NT2/D1 (cell line): ENCODE measurements at regions not wholly inside any gene's neighbourhood (a gene's known extent, or its start where the extent isn't known, plus 50 kb on each side); places are given as distances from the start of the nearest gene placed in this dataset.
A peak's percentile ranks its signal among the peaks of the same experiment; 100 is the strongest.

Experiments used
- DNase-seq: peaks from one replicate; pipeline ENCODE4 v3.0.0-alpha.2; 2011; ENCODE audit warnings: low read depth, low spot score
- H3K27me3 ChIP-seq: 2 replicates; pipeline ENCODE4 v1.6.0; 2011; ENCODE audit warnings: mild to moderate bottlenecking; ENCODE audit not compliant: insufficient read length, insufficient read depth
- H3K36me3 ChIP-seq: 2 replicates; pipeline ENCODE4 v1.6.1; 2011; ENCODE audit warnings: mild to moderate bottlenecking, low read length, mixed read lengths; ENCODE audit not compliant: insufficient read depth, insufficient read length
- H3K4me1 ChIP-seq: 2 replicates; pipeline ENCODE4 v1.5.1; 2011; ENCODE audit not compliant: insufficient read depth, insufficient read length
- H3K4me3 ChIP-seq: 2 replicates; pipeline ENCODE4 v1.5.1; 2011; ENCODE audit warnings: low read depth; ENCODE audit not compliant: insufficient read length
- H3K9ac ChIP-seq: 2 replicates; pipeline ENCODE4 v1.6.0; 2011; ENCODE audit warnings: low read depth; ENCODE audit not compliant: insufficient read length
- H3K9me3 ChIP-seq: 2 replicates; pipeline ENCODE4 v1.5.1; 2011; ENCODE audit warnings: mild to moderate bottlenecking, low read length; ENCODE audit not compliant: insufficient read depth
- SUZ12 ChIP-seq: IDR thresholded peaks from 2 replicates; pipeline ENCODE4 v1.6.1; 2011; ENCODE audit not compliant: insufficient read length, insufficient read depth; ENCODE audit errors: extremely low read depth
- YY1 ChIP-seq: IDR thresholded peaks from 2 replicates; pipeline ENCODE4 v1.6.1; 2011; ENCODE audit not compliant: insufficient read length, insufficient read depth
- ZNF274 ChIP-seq: IDR thresholded peaks from 2 replicates; pipeline ENCODE4 v1.6.1; 2011; ENCODE audit warnings: mild to moderate bottlenecking, low read depth, low read length

GRCh38 chrX:40465735-40466551 lies 114.8 kb upstream of the ATP6AP2 start:
- H3K4me3 ChIP-seq, result no peak overlapping the region
- DNase-seq, result no peak

DNA sequence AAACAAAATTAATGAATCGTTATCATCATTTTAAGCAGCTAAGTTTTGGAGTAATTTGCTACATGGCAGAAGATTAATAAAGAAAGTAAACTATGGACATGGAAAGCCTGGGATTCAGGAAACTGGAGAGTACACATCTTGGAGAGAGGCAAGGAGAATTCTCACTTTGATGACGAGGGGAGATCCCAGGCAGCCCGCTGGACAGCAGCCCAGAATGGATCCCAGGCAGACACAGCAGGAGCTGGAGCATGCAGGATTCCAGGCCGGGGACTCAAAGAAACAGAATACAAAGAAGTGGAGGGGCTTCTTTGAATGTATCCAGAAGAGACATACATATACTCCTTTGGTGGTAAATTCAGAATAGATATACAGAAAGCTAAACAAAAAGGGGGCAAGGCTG lies 118.0 kb upstream of the ATP6AP2 start:
- no peak overlapping the region for H3K4me3 ChIP-seq
- peaks cover 6% of the 10 kb centered on the region; the same call in 1 of the 2 replicates for H3K9me3 ChIP-seq
- DNase-seq, result no peak
- H3K27me3 ChIP-seq, result no peaks in the 10 kb centered on the region
- no peak for TF ChIP-seq YY1
- TF ChIP-seq ZNF274, result no peak
- H3K36me3 ChIP-seq, result no peaks in the 10 kb centered on the region
- H3K9ac ChIP-seq, result no peak overlapping the region
- H3K4me1 ChIP-seq, result no peaks in the 10 kb centered on the region

More at GRCh38 chrX:40465735-40466551, 114.8 kb upstream of the ATP6AP2 start:
- Histone ChIP-seq H3K27me3 (no peaks in the 10 kb centered on the region), H3K36me3 (no peaks in the 10 kb centered on the region), H3K4me1 (no peaks in the 10 kb centered on the region), H3K9me3 (no peaks in the 10 kb centered on the region; the same call in 1 of the 2 replicates), H3K9ac (no peak overlapping the region)
- TF ChIP-seq YY1 (no peak), ZNF274 (no peak)

GRCh38 chrX:40460926-40461325 lies 119.8 kb upstream of the ATP6AP2 start:
- no peaks in the 10 kb centered on the region for H3K36me3 ChIP-seq
- no peak overlapping the region for H3K4me3 ChIP-seq
- H3K9ac ChIP-seq, result peak overlapping the region; percentile 14
- no peaks in the 10 kb centered on the region for H3K27me3 ChIP-seq
- no peak for DNase-seq
- H3K9me3 ChIP-seq, result peaks cover 10% of the 10 kb centered on the region; the same call in 1 of the 2 replicates
- peaks cover under 1% of the 10 kb centered on the region for H3K4me1 ChIP-seq
- TF ChIP-seq YY1 (no peak), SUZ12 (no peak), ZNF274 (no peak)

- TF ChIP-seq ZNF274 (no peak), YY1 (no peak), SUZ12 (no peak)
- peaks cover 2% of the 10 kb centered on the region for H3K4me1 ChIP-seq
- H3K9me3 ChIP-seq, result peaks cover 10% of the 10 kb centered on the region; the same call in 1 of the 2 replicates
- no peaks in the 10 kb centered on the region for H3K27me3 ChIP-seq
- H3K4me3 ChIP-seq, result no peak overlapping the region
- no peaks in the 10 kb centered on the region for H3K36me3 ChIP-seq
- peak; percentile 83 for DNase-seq
- H3K9ac ChIP-seq, result peak overlapping the region; percentile 57
Measured at GRCh38 chrX:40459571-40460158, 121.1 kb upstream of the ATP6AP2 start.

- H3K9ac ChIP-seq, result no peak overlapping the region
- TF ChIP-seq ZNF274 (no peak), YY1 (no peak), SUZ12 (no peak)
- H3K4me1 ChIP-seq, result peaks cover 2% of the 10 kb centered on the region
- H3K36me3 ChIP-seq, result no peaks in the 10 kb centered on the region
- no peak for DNase-seq
- H3K9me3 ChIP-seq, result peaks cover 10% of the 10 kb centered on the region; the same call in 1 of the 2 replicates
- no peaks in the 10 kb centered on the region for H3K27me3 ChIP-seq
- H3K4me3 ChIP-seq, result no peak overlapping the region
Measured at GRCh38 chrX:40457406-40457805, 123.4 kb upstream of the ATP6AP2 start.

GRCh38 chrX:40452031-40452430 lies 128.7 kb upstream of the ATP6AP2 start:
- peaks cover 9% of the 10 kb centered on the region; the same call in 1 of the 2 replicates for H3K9me3 ChIP-seq
- no peak for DNase-seq

DNA sequence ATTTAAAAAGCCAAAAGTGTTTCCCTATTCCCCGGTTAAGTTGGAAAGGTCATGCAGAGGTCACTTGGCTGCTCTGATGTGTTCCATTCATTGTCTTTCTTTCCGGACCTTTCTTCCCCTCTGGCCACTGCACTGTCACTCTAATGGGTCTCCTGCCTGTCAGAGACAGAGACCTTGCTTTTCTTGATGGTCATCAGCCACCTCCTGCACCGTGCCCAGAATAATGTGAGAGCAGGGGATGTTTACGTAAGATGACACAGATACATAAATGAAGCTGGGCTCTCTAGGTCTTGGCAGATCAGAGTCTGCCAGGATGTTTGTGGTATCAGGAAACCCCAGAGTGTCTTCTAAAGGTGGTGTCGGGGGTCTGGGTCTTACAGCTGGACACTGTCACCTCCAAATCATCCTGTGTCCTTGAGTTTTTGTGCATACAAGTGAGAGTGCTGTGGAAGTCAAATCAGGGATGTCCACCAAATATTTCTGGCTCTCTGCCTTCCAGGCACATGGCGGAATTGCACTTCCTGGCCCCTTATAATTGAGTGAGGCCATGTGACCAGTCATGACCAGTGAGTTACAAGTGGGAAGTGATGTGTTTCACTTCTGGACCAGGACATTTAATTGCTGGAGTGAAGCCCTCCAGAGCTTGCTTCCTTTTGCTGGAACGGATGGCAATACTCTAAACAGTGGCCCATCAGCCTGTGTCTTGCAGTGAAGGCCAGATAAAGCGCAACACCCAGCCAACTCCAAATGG lies 130.6 kb upstream of the ATP6AP2 start:
- H3K9ac ChIP-seq, result no peak overlapping the region
- H3K9me3 ChIP-seq, result peaks cover 9% of the 10 kb centered on the region; the same call in 1 of the 2 replicates
- no peaks in the 10 kb centered on the region for H3K27me3 ChIP-seq
- TF ChIP-seq ZNF274 (no peak), YY1 (no peak), SUZ12 (no peak)
- H3K4me1 ChIP-seq, result no peaks in the 10 kb centered on the region
- no peak overlapping the region for H3K4me3 ChIP-seq
- H3K36me3 ChIP-seq, result no peaks in the 10 kb centered on the region
- DNase-seq, result no peak

More at GRCh38 chrX:40452031-40452430, 128.7 kb upstream of the ATP6AP2 start:
- TF ChIP-seq SUZ12 (no peak), YY1 (no peak), ZNF274 (no peak)
- Histone ChIP-seq H3K36me3 (no peaks in the 10 kb centered on the region), H3K4me3 (no peak overlapping the region), H3K27me3 (no peaks in the 10 kb centered on the region), H3K4me1 (peaks cover 2% of the 10 kb centered on the region), H3K9ac (no peak overlapping the region)
